Lower leg skin (tissue), 3 donors: ENCODE measurements at regions not wholly inside any gene's neighbourhood (a gene's known extent, or its start where the extent isn't known, plus 50 kb on each side); places are given as distances from the start of the nearest gene placed in this dataset.

Experiments used
- POLR2A ChIP-seq, 2 donors: fragments of 450-650 bp; IDR thresholded peaks; one replicate each; pipeline ENCODE4 v1.6.1; 2016 to 2017; ENCODE audit warnings: antibody characterized with exemption in 2 of 2, mild to moderate bottlenecking in 1 of 2, moderate library complexity in 1 of 2
- TF ChIP-seq, protein P1 (sequence below), 3 donors: fragments of 450-650 bp; IDR thresholded peaks; one replicate each; pipeline ENCODE4 v1.5.1; 2016; ENCODE audit warnings: antibody characterized with exemption in 3 of 3, mild to moderate bottlenecking in 3 of 3, moderate library complexity in 2 of 3

GRCh38 chr2:172282944-172283343, 144.4 kb upstream of the ITGA6 start:
- TF ChIP-seq, protein P1, sequence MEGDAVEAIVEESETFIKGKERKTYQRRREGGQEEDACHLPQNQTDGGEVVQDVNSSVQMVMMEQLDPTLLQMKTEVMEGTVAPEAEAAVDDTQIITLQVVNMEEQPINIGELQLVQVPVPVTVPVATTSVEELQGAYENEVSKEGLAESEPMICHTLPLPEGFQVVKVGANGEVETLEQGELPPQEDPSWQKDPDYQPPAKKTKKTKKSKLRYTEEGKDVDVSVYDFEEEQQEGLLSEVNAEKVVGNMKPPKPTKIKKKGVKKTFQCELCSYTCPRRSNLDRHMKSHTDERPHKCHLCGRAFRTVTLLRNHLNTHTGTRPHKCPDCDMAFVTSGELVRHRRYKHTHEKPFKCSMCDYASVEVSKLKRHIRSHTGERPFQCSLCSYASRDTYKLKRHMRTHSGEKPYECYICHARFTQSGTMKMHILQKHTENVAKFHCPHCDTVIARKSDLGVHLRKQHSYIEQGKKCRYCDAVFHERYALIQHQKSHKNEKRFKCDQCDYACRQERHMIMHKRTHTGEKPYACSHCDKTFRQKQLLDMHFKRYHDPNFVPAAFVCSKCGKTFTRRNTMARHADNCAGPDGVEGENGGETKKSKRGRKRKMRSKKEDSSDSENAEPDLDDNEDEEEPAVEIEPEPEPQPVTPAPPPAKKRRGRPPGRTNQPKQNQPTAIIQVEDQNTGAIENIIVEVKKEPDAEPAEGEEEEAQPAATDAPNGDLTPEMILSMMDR (IDR thresholded peaks at IDR 0.05): no peak
- TF ChIP-seq POLR2A (IDR thresholded peaks at IDR 0.05): no peak
